ENCODE measurements at regions not wholly inside any gene's neighbourhood (a gene's known extent, or its start where the extent isn't known, plus 50 kb on each side); places are given as distances from the start of the nearest gene placed in this dataset.

- Histone ChIP-seq H3K27me3 (no peaks in the 10 kb centered on the region), H3K27ac (no peak overlapping the region), H3K4me1 (no peaks in the 10 kb centered on the region), H3F3A (ENCODE audit: low read depth) (no peaks in the 10 kb centered on the region), H3K9me3 (ENCODE audit: low read depth) (no peaks in the 10 kb centered on the region), H2AFZ (replicated peaks) (no peak overlapping the region), H3K36me3 (no peaks in the 10 kb centered on the region), H3K4me3 (no peak overlapping the region), H3K79me2 (ENCODE audit: low read depth) (no peaks in the 10 kb centered on the region), H4K20me1 (ENCODE audit: low read depth) (no peaks in the 10 kb centered on the region), H3K9ac (no peak overlapping the region), H3K4me2 (no peak overlapping the region)
- TF ChIP-seq EZH2phosphoT487 (IDR thresholded peaks at IDR 0.05) (no peak), CTCF (IDR thresholded peaks at IDR 0.05) (no peak), EZH2 (IDR thresholded peaks at IDR 0.05) (no peak)
- H3K4me1 Mint-ChIP-seq, result no peaks in the 10 kb centered on the region
- no peak for DNase-seq (ENCODE audit: low spot score)
- no peaks in the 10 kb centered on the region for H3K36me3 Mint-ChIP-seq
- no peak overlapping the region for H3K4me3 Mint-ChIP-seq
- no peaks in the 10 kb centered on the region for H3K9me3 Mint-ChIP-seq
- peaks cover 2% of the 10 kb centered on the region for H3K27me3 Mint-ChIP-seq (ENCODE audit: insufficient read depth, low read depth)
- H3K27ac Mint-ChIP-seq, result no peak overlapping the region
These were observed 181.9 kb downstream of the CALCRL start for GRCh38 chr2:187266147-187266546.

- H2AFZ ChIP-seq (replicated peaks), result peak overlapping the region; percentile 27
- no peak for DNase-seq (ENCODE audit: low spot score)
- H3K36me3 Mint-ChIP-seq, result no peaks in the 10 kb centered on the region
- no peak for TF ChIP-seq EZH2 (IDR thresholded peaks at IDR 0.05)
- no peak for TF ChIP-seq EZH2phosphoT487 (IDR thresholded peaks at IDR 0.05)
- TF ChIP-seq CTCF (IDR thresholded peaks at IDR 0.05), result no peak
- H3K27ac Mint-ChIP-seq, result no peak overlapping the region
- H3K4me2 ChIP-seq, result no peak overlapping the region
- no peaks in the 10 kb centered on the region for H3K79me2 ChIP-seq (ENCODE audit: low read depth)
- no peaks in the 10 kb centered on the region for H4K20me1 ChIP-seq (ENCODE audit: low read depth)
- H3F3A ChIP-seq (ENCODE audit: low read depth), result no peaks in the 10 kb centered on the region
- no peak overlapping the region for H3K4me3 ChIP-seq
- no peak overlapping the region for H3K4me3 Mint-ChIP-seq
- H3K4me1 Mint-ChIP-seq, result no peaks in the 10 kb centered on the region
- H3K36me3 ChIP-seq, result no peaks in the 10 kb centered on the region
- no peak overlapping the region for H3K9ac ChIP-seq
- H3K27ac ChIP-seq, result no peak overlapping the region
- H3K27me3 ChIP-seq, result no peaks in the 10 kb centered on the region
- peaks cover 2% of the 10 kb centered on the region for H3K27me3 Mint-ChIP-seq (ENCODE audit: insufficient read depth, low read depth)
- no peaks in the 10 kb centered on the region for H3K4me1 ChIP-seq
- no peaks in the 10 kb centered on the region for H3K9me3 ChIP-seq (ENCODE audit: low read depth)
- no peaks in the 10 kb centered on the region for H3K9me3 Mint-ChIP-seq
These were observed 183.4 kb downstream of the CALCRL start for GRCh38 chr2:187264612-187265011.

GRCh38 chr2:187263675-187264560 is 184.1 kb downstream of the CALCRL start:
- TF ChIP-seq EZH2 (IDR thresholded peaks at IDR 0.05), result no peak
- no peak for TF ChIP-seq CTCF (IDR thresholded peaks at IDR 0.05)
- no peaks in the 10 kb centered on the region for H3K36me3 Mint-ChIP-seq
- no peaks in the 10 kb centered on the region for H3K4me1 Mint-ChIP-seq
- Histone ChIP-seq H3K9ac (no peak overlapping the region), H2AFZ (replicated peaks) (peak overlapping the region; percentile 27), H3K9me3 (ENCODE audit: low read depth) (no peaks in the 10 kb centered on the region), H3F3A (ENCODE audit: low read depth) (no peaks in the 10 kb centered on the region), H3K27ac (no peak overlapping the region), H3K27me3 (no peaks in the 10 kb centered on the region), H3K36me3 (no peaks in the 10 kb centered on the region), H3K79me2 (ENCODE audit: low read depth) (no peaks in the 10 kb centered on the region), H3K4me3 (no peak overlapping the region), H3K4me1 (no peaks in the 10 kb centered on the region), H3K4me2 (no peak overlapping the region), H4K20me1 (ENCODE audit: low read depth) (no peaks in the 10 kb centered on the region)
- H3K27ac Mint-ChIP-seq, result no peak overlapping the region
- H3K27me3 Mint-ChIP-seq (ENCODE audit: insufficient read depth, low read depth), result peaks cover 2% of the 10 kb centered on the region
- no peaks in the 10 kb centered on the region for H3K9me3 Mint-ChIP-seq
- DNase-seq (ENCODE audit: low spot score), result no peak
- H3K4me3 Mint-ChIP-seq, result no peak overlapping the region

Measured in neural progenitor cell (in vitro differentiated cells).